Keratinocyte (primary cell): ENCODE measurements at regions not wholly inside any gene's neighbourhood (a gene's known extent, or its start where the extent isn't known, plus 50 kb on each side); places are given as distances from the start of the nearest gene placed in this dataset.

Experiments
- DNase-seq: peaks from one replicate; pipeline ENCODE4 v3.0.0-alpha.2; 2011; ENCODE audit warnings: low read depth, missing footprints, low spot score
- FAIRE-seq: peaks from 2 replicates; lab custom pipeline; 2011; peaks lifted over from hg19 to GRCh38; lab: Jason Lieb, UNC
- H2AFZ ChIP-seq: 2 replicates; pipeline ENCODE4 v1.6.0; 2012; ENCODE audit warnings: low read length, control low read depth, inconsistent platforms; ENCODE audit not compliant: control insufficient read depth
- H3K27ac ChIP-seq: 2 replicates; pipeline ENCODE4 v1.5.1; 2011; ENCODE audit warnings: low read length; ENCODE audit not compliant: control insufficient read depth, insufficient read depth
- H3K27me3 ChIP-seq: 3 replicates; pipeline ENCODE4 v1.6.0; 2011; ENCODE audit warnings: low read length; ENCODE audit not compliant: control insufficient read depth, insufficient read depth; ENCODE audit errors: extremely low read depth
- H3K36me3 ChIP-seq, 2 experiments: 2 replicates in 1 of 2; 3 replicates in 1 of 2; pipeline ENCODE4 v1.5.1; 2011; ENCODE audit warnings: low read length in 2 of 2, mild to moderate bottlenecking in 1 of 2; ENCODE audit not compliant: control insufficient read depth in 2 of 2, insufficient read depth in 2 of 2; ENCODE audit errors: extremely low read depth in 1 of 2
- H3K4me1 ChIP-seq: 3 replicates; pipeline ENCODE4 v1.5.1; 2011; ENCODE audit warnings: low read length; ENCODE audit not compliant: control insufficient read depth, insufficient read depth; ENCODE audit errors: extremely low read depth
- H3K4me2 ChIP-seq: 3 replicates; pipeline ENCODE4 v1.6.0; 2011; ENCODE audit warnings: low read depth, low read length; ENCODE audit not compliant: control insufficient read depth, insufficient read depth; ENCODE audit errors: extremely low read depth
- H3K4me3 ChIP-seq, 3 experiments: fragments of 200-600 bp in 1 of 3; sonication (generic) in 1 of 3; 2 replicates in 2 of 3; 3 replicates in 1 of 3; pipeline ENCODE4 v1.5.1; 2011 to 2016; ENCODE audit warnings: low read length in 3 of 3, mild to moderate bottlenecking in 3 of 3, control low read depth in 2 of 3, inconsistent platforms in 1 of 3, low read depth in 1 of 3, mixed read lengths in 1 of 3, mixed run types in 1 of 3, moderate library complexity in 1 of 3; ENCODE audit not compliant: control insufficient read depth in 2 of 3, insufficient read depth in 2 of 3; ENCODE audit errors: extremely low read depth in 1 of 3
- H3K79me2 ChIP-seq: 2 replicates; pipeline ENCODE4 v1.6.0; 2012; ENCODE audit warnings: low read length; ENCODE audit not compliant: control insufficient read depth, insufficient read depth
- H3K9ac ChIP-seq: 3 replicates; pipeline ENCODE4 v1.6.0; 2011; ENCODE audit warnings: low read length; ENCODE audit not compliant: control insufficient read depth, insufficient read depth; ENCODE audit errors: extremely low read depth
- H3K9me1 ChIP-seq: 3 replicates; pipeline ENCODE4 v1.6.0; 2011; ENCODE audit warnings: low read length; ENCODE audit not compliant: control insufficient read depth, insufficient read depth; ENCODE audit errors: extremely low read depth
- H3K9me3 ChIP-seq: 2 replicates; pipeline ENCODE4 v1.5.1; 2012; ENCODE audit warnings: low read depth, low read length; ENCODE audit not compliant: control insufficient read depth
- H4K20me1 ChIP-seq: 3 replicates; pipeline ENCODE4 v1.6.0; 2011; ENCODE audit warnings: low read length; ENCODE audit not compliant: control insufficient read depth, insufficient read depth; ENCODE audit errors: extremely low read depth
- EZH2 ChIP-seq: IDR thresholded peaks from one replicate; pipeline ENCODE4 v1.6.1; 2012; ENCODE audit warnings: inconsistent platforms, mild to moderate bottlenecking, low read length, moderate library complexity
- dilution Hi-C: fragments of 300-500 bp; cut with MboI; formaldehyde crosslinking; loops from one replicate; pipeline ENCODE4 v1.7.0; 2020; ENCODE audit warnings: low sequenced_read_pairs; ENCODE audit not compliant: extremely low pct_ligation_motif_present
- TF ChIP-seq, protein P1 (sequence below), 3 experiments: IDR thresholded peaks in 1 of 3; conservative IDR thresholded peaks in 1 of 3; optimal IDR thresholded peaks in 1 of 3; 2 replicates in 2 of 3; 3 replicates in 1 of 3; pipeline versions ENCODE3 to v1.5.1; 2011; ENCODE audit warnings: low read length in 3 of 3, mild to moderate bottlenecking in 3 of 3, moderate library complexity in 2 of 3, control low read depth in 1 of 3, inconsistent platforms in 1 of 3; ENCODE audit not compliant: insufficient read depth in 2 of 3; ENCODE audit errors: extremely low read depth in 1 of 3

DNA sequence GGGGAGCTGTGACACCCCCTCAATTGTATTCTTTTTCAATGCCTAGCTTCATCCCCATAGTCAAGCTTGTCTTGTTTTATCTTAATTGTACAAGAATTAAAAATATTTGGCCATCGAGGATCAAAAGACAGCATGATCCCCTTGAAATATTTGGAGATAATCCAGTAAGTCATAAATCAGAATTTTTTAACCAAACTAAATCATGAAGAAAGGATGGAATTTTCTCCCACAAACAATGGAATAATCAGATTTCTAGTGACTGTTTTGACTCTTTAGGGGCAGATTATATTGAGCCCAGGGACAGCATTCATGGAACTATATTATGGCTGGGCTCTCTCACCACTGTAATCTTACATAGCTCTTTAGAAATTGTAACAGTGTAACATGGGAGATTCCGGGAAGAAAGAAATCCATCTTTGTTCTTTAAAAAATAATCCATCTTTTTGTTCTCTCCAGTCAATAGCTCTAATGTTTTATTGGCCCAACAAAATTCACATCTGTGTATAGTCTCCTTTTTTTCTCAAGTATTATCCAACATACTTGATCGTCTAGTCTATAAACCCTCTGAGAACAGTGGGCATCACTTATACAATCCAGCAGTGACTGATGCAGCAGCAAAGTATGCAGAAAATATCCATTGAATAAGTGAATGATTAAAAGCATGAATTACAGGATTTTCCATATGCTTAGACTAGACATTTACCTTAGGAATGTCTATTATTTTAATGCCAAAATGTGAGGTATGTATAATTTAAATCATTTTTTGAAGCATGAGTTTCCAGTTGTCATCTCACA is 277.0 kb upstream of the PLSCR5 start:
- H4K20me1 ChIP-seq, result no peaks in the 10 kb centered on the region
- H3K79me2 ChIP-seq, result no peaks in the 10 kb centered on the region
- dilution Hi-C loops, result no loop called here
- H3K4me2 ChIP-seq, result no peak overlapping the region
- no peak for TF ChIP-seq EZH2
- FAIRE-seq (no peak), DNase-seq (no peak)
- no peaks in the 10 kb centered on the region for H3K9me3 ChIP-seq
- H3K4me1 ChIP-seq, result no peaks in the 10 kb centered on the region
- no peaks in the 10 kb centered on the region for H3K9me1 ChIP-seq
- no peak overlapping the region for H3K4me3 ChIP-seq
- no peaks in the 10 kb centered on the region for H3K27me3 ChIP-seq
- no peak overlapping the region for H2AFZ ChIP-seq
- no peaks in the 10 kb centered on the region for H3K36me3 ChIP-seq
- no peak overlapping the region for H3K9ac ChIP-seq
- no peak overlapping the region for H3K27ac ChIP-seq

DNA sequence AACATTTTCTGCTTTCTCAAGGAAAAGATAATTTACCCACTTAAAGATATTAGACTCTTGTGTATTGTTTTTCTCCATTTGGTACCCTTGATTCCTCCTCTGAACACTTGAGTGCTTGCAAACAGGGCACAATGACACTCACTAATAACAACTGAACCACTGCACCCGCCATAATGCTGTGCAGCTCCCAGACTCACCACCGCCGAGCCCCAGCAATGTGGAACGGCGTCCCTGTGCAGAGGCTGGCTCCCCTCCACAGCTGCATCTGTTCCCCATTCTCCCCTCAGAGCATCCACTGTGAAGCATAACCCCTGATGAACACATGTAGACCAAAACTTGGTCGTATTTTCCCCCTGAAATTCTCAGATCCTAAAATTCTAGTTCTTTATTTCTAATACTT is 276.2 kb upstream of the PLSCR5 start:
- Histone ChIP-seq H3K9me1 (no peaks in the 10 kb centered on the region), H3K4me2 (no peak overlapping the region), H3K9me3 (no peaks in the 10 kb centered on the region), H3K9ac (no peak overlapping the region), H4K20me1 (no peaks in the 10 kb centered on the region), H3K4me1 (no peaks in the 10 kb centered on the region), H3K36me3 (no peaks in the 10 kb centered on the region), H3K27ac (no peak overlapping the region), H3K4me3 (no peak overlapping the region), H3K79me2 (no peaks in the 10 kb centered on the region), H3K27me3 (no peaks in the 10 kb centered on the region), H2AFZ (no peak overlapping the region)
- TF ChIP-seq, protein P1, sequence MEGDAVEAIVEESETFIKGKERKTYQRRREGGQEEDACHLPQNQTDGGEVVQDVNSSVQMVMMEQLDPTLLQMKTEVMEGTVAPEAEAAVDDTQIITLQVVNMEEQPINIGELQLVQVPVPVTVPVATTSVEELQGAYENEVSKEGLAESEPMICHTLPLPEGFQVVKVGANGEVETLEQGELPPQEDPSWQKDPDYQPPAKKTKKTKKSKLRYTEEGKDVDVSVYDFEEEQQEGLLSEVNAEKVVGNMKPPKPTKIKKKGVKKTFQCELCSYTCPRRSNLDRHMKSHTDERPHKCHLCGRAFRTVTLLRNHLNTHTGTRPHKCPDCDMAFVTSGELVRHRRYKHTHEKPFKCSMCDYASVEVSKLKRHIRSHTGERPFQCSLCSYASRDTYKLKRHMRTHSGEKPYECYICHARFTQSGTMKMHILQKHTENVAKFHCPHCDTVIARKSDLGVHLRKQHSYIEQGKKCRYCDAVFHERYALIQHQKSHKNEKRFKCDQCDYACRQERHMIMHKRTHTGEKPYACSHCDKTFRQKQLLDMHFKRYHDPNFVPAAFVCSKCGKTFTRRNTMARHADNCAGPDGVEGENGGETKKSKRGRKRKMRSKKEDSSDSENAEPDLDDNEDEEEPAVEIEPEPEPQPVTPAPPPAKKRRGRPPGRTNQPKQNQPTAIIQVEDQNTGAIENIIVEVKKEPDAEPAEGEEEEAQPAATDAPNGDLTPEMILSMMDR (optimal IDR thresholded peaks at IDR 0.05 in 1 of 3, IDR thresholded peaks at IDR 0.05 in 1 of 3, conservative IDR thresholded peaks at IDR 0.05 in 1 of 3; ENCODE audit: extremely low read depth in 1 of 3, insufficient read depth in 2 of 3, low read length in 3 of 3), result no peak
- no peak for TF ChIP-seq EZH2
- FAIRE-seq (no peak), DNase-seq (no peak)
- dilution Hi-C loops, result no loop called here

DNA sequence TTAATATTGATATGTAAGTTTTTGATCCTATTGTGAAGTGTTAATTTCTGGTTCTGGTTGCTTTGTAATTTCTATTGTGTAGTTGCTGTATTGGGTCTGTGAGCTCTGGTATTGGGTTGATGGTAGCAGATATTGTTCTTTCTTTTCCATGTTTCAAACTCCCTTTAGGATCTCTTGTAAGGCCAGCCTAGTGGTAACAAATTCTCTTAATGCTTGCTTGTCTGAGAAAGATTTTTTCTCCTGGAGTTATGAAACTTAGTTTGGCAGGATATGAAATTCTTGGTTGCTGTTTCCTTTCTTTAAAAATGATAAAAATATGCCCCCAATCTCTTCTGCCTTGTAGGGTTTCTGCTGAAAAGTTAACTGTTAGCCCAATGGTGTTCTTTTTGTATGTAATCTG is 268.6 kb upstream of the PLSCR5 start:
- Histone ChIP-seq H4K20me1 (no peaks in the 10 kb centered on the region), H3K9ac (no peak overlapping the region), H3K27ac (no peak overlapping the region), H3K36me3 (no peaks in the 10 kb centered on the region), H3K27me3 (no peaks in the 10 kb centered on the region), H3K79me2 (no peaks in the 10 kb centered on the region), H3K4me3 (no peak overlapping the region), H3K9me3 (no peaks in the 10 kb centered on the region), H2AFZ (no peak overlapping the region), H3K9me1 (no peaks in the 10 kb centered on the region), H3K4me2 (no peak overlapping the region), H3K4me1 (no peaks in the 10 kb centered on the region)
- FAIRE-seq, result no peak
- DNase-seq, result no peak
- dilution Hi-C loops, result no loop called here
- TF ChIP-seq EZH2, result no peak
- TF ChIP-seq, protein P1 (optimal IDR thresholded peaks at IDR 0.05 in 1 of 3, IDR thresholded peaks at IDR 0.05 in 1 of 3, conservative IDR thresholded peaks at IDR 0.05 in 1 of 3; ENCODE audit: extremely low read depth in 1 of 3, insufficient read depth in 2 of 3, low read length in 3 of 3), result no peak
